Amygdala (tissue), 56 donors: ENCODE measurements at regions not wholly inside any gene's neighbourhood (a gene's known extent, or its start where the extent isn't known, plus 50 kb on each side); places are given as distances from the start of the nearest gene placed in this dataset.

Source experiments
- DNase-seq, 56 donors: peaks; one replicate each; lab custom pipeline; 2025; lab: John Stamatoyannopoulos, UW

DNA sequence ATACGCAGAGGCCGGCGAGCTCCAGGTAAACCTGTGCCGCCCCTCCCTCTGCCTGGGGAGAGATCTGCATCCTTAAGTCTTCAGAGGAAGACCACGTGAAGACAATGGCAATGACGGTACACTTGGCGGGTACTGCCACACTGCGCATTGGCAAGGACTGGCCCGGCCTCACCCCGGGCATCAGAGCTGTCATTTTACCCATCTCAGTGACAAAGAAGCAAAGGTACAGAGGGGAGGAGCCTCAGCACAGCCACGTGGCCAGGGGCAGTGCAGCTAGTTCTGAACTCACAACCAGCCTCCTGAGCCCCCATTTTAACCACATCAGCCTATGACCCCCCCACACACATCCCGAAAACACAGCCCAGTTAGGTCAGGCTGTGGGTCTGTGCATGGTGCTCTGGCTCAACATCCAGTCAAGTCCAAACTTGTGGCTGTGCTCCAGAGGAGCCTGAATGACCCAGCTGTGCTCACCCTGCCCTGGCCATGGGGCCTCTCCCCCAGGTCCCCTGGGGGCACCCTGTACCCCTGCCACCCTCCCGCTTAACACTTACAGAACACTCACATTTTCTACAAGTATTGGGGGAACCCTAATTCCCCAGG is 80.6 kb downstream of the C16orf95 start:
- DNase-seq, result no peak

DNA sequence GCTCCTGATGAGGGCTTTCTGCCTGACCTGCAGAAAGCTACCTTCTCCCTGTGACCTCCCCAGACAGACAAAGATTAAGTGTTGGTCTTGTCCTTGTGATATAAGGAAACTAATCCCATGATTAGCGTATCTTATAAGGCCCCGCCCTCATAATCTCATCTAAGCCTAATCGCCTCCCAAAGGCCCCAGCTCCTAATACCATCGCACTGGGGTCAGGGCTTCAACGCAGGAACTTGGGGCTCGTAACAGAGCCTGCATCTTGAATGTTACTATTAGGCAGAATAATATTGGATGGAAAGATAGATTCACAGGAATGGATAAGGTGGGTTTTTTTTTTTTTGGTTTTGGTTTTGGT is 78.9 kb downstream of the C16orf95 start:
- DNase-seq, result no peak

DNA sequence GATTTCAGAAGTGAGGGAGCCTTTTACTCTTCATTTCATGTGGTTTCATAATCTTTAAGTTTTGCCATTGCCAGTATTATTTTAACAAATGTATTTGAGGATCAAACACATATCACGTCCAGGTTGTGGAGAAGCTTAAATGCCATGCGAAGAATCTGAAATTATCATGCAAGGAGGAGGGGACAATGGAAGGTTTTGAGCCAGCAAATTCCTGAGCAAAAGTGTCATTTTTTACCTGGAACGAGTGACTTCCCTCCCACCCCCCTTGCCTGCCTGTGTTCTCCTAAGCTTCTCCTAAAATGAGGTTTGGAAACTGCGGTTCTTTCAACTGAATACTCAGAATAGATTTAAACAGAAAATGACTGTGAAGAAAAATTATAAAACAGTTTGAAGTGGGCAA is 77.6 kb downstream of the C16orf95 start:
- DNase-seq, result no peak

DNA sequence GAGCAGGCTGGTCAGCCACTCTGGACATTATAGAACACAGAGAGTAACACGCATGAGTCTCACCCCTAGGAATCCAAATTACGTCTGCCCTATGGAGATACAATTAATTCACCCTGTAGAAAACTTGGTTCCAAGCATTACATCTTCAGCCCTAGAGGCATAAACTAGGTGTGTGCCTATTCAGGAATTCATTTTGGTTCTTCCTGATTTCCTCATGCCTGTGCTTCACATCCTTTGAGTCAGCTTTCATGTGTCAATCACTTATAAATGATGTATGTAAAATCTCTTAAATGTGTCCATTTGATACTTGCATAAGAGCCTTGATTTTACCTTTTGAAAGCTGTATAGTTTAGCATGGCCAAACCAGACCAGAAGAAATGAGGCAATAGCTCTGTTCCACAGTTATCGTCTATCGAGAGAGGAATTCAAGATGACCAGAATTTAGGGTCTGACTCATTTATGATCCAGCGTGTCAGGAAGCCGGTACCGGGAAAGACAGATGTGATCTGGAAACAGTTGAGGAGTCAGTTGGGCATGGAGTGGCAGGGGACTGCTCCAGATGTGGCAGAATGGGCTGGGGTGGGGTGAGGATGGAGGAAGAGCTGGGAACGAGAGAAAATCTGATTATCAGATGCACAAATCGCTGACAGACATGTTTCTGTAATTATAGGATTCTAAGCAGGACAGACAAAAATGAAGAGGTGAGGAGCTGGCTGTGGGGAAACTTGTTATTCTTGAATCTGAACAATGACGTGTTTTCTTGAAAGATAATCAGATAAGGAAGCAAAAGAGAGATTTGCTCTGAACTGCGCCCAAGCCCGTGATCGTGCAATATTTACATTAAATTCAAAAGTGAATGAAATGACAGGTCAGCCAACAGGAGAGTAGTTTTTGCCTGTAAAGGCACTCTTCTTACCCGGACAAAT is 76.7 kb downstream of the C16orf95 start:
- DNase-seq, result no peak

DNA sequence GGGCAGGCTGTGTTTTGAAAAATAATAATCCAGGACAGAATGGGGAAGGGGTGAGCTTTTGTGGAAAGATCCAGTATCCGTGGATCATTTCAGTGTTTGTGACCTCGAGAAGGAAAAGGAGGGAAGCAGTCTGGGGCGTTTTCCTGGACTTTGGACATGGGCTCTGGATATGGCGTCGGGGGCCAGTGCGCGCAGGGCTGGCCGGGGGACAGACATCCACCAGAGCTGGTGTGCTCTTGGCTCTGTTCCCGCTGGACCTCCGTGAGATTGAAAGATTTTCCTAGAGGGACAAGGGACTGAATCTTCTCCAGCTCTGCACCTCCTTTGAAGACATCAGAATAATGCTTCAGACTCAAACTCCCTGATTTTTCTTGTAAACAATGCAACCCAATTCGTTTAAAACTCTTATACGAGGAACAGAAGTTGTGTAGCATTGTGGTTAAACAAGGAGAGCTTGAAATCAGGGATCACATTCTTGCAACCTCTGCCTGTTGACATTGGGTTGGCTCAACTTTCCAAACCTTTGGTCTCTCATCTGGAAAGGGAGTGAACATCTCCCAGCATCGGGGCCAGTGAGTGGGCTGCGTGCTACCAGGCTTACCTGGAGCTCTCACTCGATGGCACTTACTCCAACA is 75.9 kb downstream of the C16orf95 start:
- DNase-seq, result no peak

DNA sequence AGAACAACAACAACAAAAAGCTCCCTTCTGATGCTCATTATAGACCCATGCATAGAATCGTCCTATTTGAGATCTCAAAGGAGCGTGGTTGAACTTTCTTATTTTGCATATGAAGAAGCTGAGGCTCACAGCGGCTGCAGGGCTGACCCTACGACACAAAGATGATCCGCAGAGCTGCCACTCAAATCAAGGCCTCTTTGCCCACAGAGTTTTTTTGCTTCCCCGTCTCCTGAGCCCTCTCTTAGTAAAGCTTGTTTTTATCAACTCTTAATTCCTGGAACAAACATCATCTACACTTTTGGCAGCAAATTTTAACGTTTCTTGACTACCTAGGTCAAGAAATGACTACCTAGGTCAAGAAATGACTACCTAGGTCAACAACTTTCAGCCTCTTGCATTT is 73.7 kb downstream of the C16orf95 start:
- DNase-seq, result no peak

DNA sequence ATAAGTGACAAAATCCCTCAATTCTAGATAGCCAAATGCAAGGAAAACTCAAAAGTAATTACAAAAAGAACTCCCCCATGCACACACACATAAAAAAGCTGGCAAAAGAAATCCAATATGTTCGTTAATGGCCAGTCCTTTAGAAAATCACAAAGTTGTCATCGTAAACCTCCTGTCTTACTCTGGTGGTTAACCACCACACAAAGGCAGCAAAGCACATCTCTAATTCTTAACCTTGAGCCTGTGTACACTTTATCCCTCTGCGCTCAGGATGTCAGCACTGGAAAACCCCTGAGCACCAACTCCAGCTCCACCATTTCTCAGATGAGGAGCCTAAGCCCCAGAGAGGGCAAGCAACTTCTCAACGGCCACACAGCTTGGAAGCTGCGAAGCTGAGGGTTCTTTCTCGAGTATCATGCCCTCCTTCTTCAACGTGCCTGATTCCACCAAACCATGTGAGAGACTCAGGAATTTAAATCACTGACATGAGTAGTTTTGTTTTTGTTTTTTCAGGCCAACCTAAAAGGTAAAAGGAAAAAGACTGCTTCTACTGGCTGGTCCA is 72.5 kb downstream of the C16orf95 start:
- DNase-seq, result no peak

DNA sequence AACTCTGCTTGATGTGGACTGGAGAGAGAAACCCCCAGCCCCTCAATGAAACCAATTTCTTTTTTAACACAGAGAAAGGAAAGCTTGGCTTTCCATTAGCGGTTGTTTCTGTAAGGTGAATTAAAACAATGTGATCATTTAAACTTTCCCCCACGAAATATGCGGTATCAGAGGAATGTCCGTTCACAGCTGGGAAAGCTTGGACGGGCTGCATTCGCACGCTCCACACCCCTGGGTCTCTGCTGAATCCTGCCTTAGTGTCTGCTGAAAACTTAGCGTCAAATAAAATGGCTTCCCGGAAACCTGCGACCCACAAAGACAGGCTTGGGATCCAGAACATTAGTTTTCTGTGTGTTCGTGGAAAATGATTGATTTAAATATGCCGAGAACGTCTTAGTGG is 71.7 kb downstream of the C16orf95 start:
- DNase-seq, result no peak

DNA sequence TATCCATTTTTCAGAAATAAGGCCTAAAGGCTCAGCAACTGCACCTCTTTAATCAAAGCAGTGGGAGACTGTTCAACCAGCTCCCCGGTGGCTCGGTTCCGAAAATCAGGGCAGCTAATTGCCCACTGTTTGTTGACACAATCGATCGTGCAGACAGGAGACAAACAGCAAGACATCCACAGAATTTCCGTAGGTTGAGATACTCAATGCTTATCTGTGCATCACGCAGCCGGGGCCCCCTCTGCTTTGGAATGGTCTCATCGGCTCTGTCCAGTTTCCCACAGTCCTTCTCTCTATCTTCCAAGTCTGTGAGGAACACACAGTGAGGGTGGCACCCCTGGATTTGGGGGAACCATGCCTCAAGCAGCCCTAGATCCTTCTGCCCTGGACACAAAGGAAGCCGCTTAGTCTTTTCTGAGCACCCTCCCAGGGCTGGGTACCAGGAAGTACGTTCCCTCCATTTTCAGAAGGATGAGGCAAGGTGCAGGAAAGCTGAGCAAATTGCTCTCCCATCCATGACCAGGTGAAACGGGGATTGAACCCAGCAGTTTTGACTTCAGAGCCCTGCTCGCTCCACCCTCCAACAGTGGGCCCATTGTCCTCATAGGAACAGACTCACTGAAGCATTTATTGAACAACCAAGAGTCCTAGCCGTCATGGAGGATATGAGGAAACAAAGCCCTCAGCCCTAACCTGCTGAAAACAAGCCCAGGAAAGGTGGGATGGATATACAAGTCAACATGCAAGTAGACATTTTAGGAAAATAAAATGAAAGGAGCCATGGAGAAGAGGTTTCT is 70.7 kb downstream of the C16orf95 start:
- no peak for DNase-seq

DNA sequence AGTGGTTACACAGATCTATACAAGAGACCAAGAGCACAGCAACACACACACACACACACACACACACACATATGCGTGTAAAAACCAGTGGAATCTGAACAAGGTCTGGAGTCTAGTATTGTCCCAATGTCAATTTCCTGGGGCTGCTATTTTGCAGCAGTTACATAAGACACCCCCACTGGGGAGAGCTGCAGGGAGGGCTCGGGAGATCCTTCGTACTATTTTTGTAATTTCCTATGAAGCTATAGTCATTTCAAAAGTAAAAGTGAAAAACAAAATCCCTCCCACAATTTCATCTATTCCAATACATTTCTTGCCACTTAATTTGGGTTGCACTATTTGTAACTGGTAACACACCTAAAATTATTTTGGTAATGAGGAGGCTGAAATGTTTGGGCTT is 68.5 kb downstream of the C16orf95 start:
- DNase-seq, result no peak

DNA sequence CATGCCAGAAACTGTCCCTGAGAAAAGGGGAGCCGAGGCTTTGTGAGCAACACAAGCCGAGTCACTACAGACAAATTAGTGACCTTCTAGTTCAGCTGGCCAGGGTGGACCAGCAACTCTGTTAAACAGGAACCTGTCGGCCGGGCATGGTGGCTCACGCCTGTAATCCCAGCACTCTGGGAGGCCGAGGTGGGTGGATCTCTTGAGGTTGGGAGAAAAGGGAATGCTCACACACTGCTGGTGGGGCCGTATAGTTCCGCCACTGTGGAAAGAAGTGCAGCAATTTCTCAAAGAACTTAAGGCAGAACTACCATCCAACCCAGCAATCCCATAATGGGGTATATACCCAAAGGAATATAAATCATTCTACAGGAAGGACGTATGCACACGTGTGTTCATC is 67.8 kb downstream of the C16orf95 start:
- DNase-seq, result no peak

DNA sequence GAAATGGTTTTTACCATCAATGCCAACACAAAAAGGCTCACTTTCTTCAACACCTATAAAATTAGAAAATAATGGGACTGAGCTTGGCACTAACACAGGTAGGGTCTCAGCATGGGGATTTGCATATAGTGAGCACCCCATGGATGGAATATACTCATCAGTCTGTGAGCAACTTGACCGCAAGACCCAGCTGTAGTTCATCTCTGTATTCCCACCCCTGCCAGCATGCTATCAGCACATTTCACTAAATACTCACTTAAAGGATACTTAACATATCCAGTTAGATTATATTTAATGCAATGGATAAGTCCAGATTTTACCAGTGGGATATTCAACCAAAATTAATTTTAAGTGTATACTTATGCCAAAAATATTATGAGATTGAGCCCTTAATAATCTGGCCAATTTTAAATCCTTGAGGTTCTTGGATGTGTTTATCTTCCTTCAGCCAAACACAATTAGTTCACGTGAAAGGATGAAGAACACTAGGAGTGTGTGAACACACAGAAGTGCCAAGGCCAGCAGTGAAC is 66.7 kb downstream of the C16orf95 start:
- no peak for DNase-seq

DNA sequence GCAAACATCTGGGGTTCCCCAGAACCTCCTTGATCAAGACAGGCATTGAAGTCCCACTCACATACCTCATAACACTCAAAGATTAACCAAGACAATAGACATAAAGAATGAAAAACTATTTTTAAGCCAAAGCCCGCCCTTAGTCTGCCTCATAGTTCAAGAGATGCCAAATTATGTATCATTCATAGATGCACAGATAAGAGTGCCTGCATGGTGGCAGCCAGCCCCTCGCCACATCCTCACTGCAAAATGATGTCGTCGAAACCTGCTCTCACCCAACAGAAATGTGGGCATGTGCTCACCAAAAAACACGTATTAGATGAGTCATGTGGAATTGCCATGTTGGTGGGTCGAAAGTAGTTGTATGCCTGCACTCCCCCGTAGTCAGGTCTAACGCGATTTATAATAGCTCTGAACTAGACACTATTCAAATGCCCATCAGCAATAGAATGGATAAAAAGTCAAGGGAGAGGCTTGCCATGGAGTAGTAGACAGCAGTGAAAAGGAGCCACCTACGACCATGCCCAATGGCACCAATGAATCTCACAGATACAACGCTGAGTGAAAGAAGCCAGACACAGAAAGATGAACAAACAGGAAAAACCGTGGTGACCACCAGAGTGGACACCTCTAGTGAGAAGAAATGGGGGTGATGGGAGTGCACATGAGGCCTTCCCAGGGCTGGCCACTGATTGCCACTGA is 64.8 kb downstream of the C16orf95 start:
- no peak for DNase-seq
